GM18873 (cell line): ENCODE measurements at regions not wholly inside any gene's neighbourhood (a gene's known extent, or its start where the extent isn't known, plus 50 kb on each side); places are given as distances from the start of the nearest gene placed in this dataset.

Experiments used
- ATAC-seq: cut with Tn5 transposase; IDR thresholded peaks from one replicate; pipeline ENCODE4 v1.9.1; 2021; ENCODE audit warnings: mild to moderate bottlenecking, moderate library complexity, moderate number of reproducible peaks; ENCODE audit not compliant: unreplicated experiment, low FRiP score

GRCh38 chr5:67334373-67334772 is 137.8 kb upstream of the CD180 start:
- ATAC-seq, result no peak

- ATAC-seq, result no peak
Observed at GRCh38 chr5:67333171-67333570, 136.6 kb upstream of the CD180 start.

- ATAC-seq, result no peak
Observed at GRCh38 chr5:67331296-67331925, 134.8 kb upstream of the CD180 start.

- no peak for ATAC-seq
Observed at GRCh38 chr5:67319935-67320725, 123.5 kb upstream of the CD180 start.

- ATAC-seq, result no peak
Observed at GRCh38 chr5:67318746-67319145, 122.1 kb upstream of the CD180 start.

- ATAC-seq, result no peak
Observed at GRCh38 chr5:67317603-67318002, 121.0 kb upstream of the CD180 start.

GRCh38 chr5:67316695-67317094 is 120.1 kb upstream of the CD180 start:
- ATAC-seq, result no peak

GRCh38 chr5:67315082-67315989 is 118.7 kb upstream of the CD180 start:
- no peak for ATAC-seq

- no peak for ATAC-seq
Observed at GRCh38 chr5:67311701-67312100, 115.1 kb upstream of the CD180 start.

- ATAC-seq, result no peak
Observed at GRCh38 chr5:67311208-67311607, 114.6 kb upstream of the CD180 start.

- no peak for ATAC-seq
Observed at GRCh38 chr5:67310740-67311139, 114.1 kb upstream of the CD180 start.

GRCh38 chr5:67310169-67310568 is 113.6 kb upstream of the CD180 start:
- no peak for ATAC-seq

GRCh38 chr5:67308988-67309688 is 112.5 kb upstream of the CD180 start:
- no peak for ATAC-seq

- ATAC-seq, result no peak
Observed at GRCh38 chr5:67306965-67307607, 110.5 kb upstream of the CD180 start.

- no peak for ATAC-seq
Observed at GRCh38 chr5:67305913-67306710, 109.5 kb upstream of the CD180 start.

- ATAC-seq, result no peak
Observed at GRCh38 chr5:67305401-67305800, 108.8 kb upstream of the CD180 start.

- ATAC-seq, result no peak
Observed at GRCh38 chr5:67303356-67303755, 106.8 kb upstream of the CD180 start.

- ATAC-seq, result no peak
Observed at GRCh38 chr5:67301285-67301903, 104.8 kb upstream of the CD180 start.

- ATAC-seq, result no peak
Observed at GRCh38 chr5:67300326-67300725, 103.7 kb upstream of the CD180 start.
